ENCODE measurements at regions not wholly inside any gene's neighbourhood (a gene's known extent, or its start where the extent isn't known, plus 50 kb on each side); places are given as distances from the start of the nearest gene placed in this dataset.

- Mint-ChIP-seq H3K4me3 (ENCODE audit: unreplicated experiment) (no peak overlapping the region), H3K27me3 (ENCODE audit: unreplicated experiment) (no peaks in the 10 kb centered on the region), H3K4me1 (ENCODE audit: low read depth, unreplicated experiment) (no peaks in the 10 kb centered on the region), H3K27ac (ENCODE audit: unreplicated experiment) (no peak overlapping the region), H3K36me3 (ENCODE audit: unreplicated experiment) (no peaks in the 10 kb centered on the region), H3K9me3 (ENCODE audit: unreplicated experiment) (no peaks in the 10 kb centered on the region)
- no peak for DNase-seq
- TF ChIP-seq CTCF (IDR thresholded peaks at IDR 0.05; ENCODE audit: partially characterized antibody, unreplicated experiment), result no peak
Observed at GRCh38 chr7:19407270-19407669, 262.0 kb upstream of the FERD3L start.

- Mint-ChIP-seq H3K4me3 (ENCODE audit: unreplicated experiment) (no peak overlapping the region), H3K4me1 (ENCODE audit: low read depth, unreplicated experiment) (no peaks in the 10 kb centered on the region), H3K36me3 (ENCODE audit: unreplicated experiment) (no peaks in the 10 kb centered on the region), H3K9me3 (ENCODE audit: unreplicated experiment) (no peaks in the 10 kb centered on the region), H3K27ac (ENCODE audit: unreplicated experiment) (no peak overlapping the region), H3K27me3 (ENCODE audit: unreplicated experiment) (no peaks in the 10 kb centered on the region)
- TF ChIP-seq CTCF (IDR thresholded peaks at IDR 0.05; ENCODE audit: partially characterized antibody, unreplicated experiment), result no peak
- no peak for DNase-seq
Observed at GRCh38 chr7:19405541-19405940, 260.3 kb upstream of the FERD3L start.

GRCh38 chr7:19404912-19405329 lies 259.7 kb upstream of the FERD3L start:
- H3K27ac Mint-ChIP-seq (ENCODE audit: unreplicated experiment), result no peak overlapping the region
- no peak overlapping the region for H3K4me3 Mint-ChIP-seq (ENCODE audit: unreplicated experiment)
- DNase-seq, result no peak
- no peaks in the 10 kb centered on the region for H3K4me1 Mint-ChIP-seq (ENCODE audit: low read depth, unreplicated experiment)
- no peaks in the 10 kb centered on the region for H3K36me3 Mint-ChIP-seq (ENCODE audit: unreplicated experiment)
- H3K27me3 Mint-ChIP-seq (ENCODE audit: unreplicated experiment), result no peaks in the 10 kb centered on the region
- H3K9me3 Mint-ChIP-seq (ENCODE audit: unreplicated experiment), result no peaks in the 10 kb centered on the region
- TF ChIP-seq CTCF (IDR thresholded peaks at IDR 0.05; ENCODE audit: partially characterized antibody, unreplicated experiment), result no peak

- H3K9me3 Mint-ChIP-seq (ENCODE audit: unreplicated experiment), result no peaks in the 10 kb centered on the region
- H3K4me3 Mint-ChIP-seq (ENCODE audit: unreplicated experiment), result no peak overlapping the region
- TF ChIP-seq CTCF (IDR thresholded peaks at IDR 0.05; ENCODE audit: partially characterized antibody, unreplicated experiment), result no peak
- DNase-seq, result no peak
- no peaks in the 10 kb centered on the region for H3K36me3 Mint-ChIP-seq (ENCODE audit: unreplicated experiment)
- no peak overlapping the region for H3K27ac Mint-ChIP-seq (ENCODE audit: unreplicated experiment)
- H3K4me1 Mint-ChIP-seq (ENCODE audit: low read depth, unreplicated experiment), result no peaks in the 10 kb centered on the region
- H3K27me3 Mint-ChIP-seq (ENCODE audit: unreplicated experiment), result no peaks in the 10 kb centered on the region
Observed at GRCh38 chr7:19403691-19404090, 258.5 kb upstream of the FERD3L start.

GRCh38 chr7:19401461-19401860 lies 256.2 kb upstream of the FERD3L start:
- Mint-ChIP-seq H3K27me3 (ENCODE audit: unreplicated experiment) (no peaks in the 10 kb centered on the region), H3K27ac (ENCODE audit: unreplicated experiment) (no peak overlapping the region), H3K4me1 (ENCODE audit: low read depth, unreplicated experiment) (no peaks in the 10 kb centered on the region), H3K9me3 (ENCODE audit: unreplicated experiment) (no peaks in the 10 kb centered on the region), H3K4me3 (ENCODE audit: unreplicated experiment) (no peak overlapping the region), H3K36me3 (ENCODE audit: unreplicated experiment) (no peaks in the 10 kb centered on the region)
- no peak for DNase-seq
- no peak for TF ChIP-seq CTCF (IDR thresholded peaks at IDR 0.05; ENCODE audit: partially characterized antibody, unreplicated experiment)
